Activated naive CD8-positive, alpha-beta T cell (primary cell): ENCODE measurements at regions not wholly inside any gene's neighbourhood (a gene's known extent, or its start where the extent isn't known, plus 50 kb on each side); places are given as distances from the start of the nearest gene placed in this dataset.

Source experiments
- H3K27ac Mint-ChIP-seq: one replicate; pipeline ENCODE4 v1.8.0; 2021; ENCODE audit warnings: mixed read lengths
- H3K27me3 Mint-ChIP-seq: one replicate; pipeline ENCODE4 v1.8.0; 2021; ENCODE audit warnings: mixed read lengths
- H3K36me3 Mint-ChIP-seq: one replicate; pipeline ENCODE4 v1.8.0; 2021; ENCODE audit warnings: mixed read lengths
- H3K4me1 Mint-ChIP-seq: one replicate; pipeline ENCODE4 v1.8.0; 2021; ENCODE audit warnings: low read depth, mixed read lengths
- H3K4me3 Mint-ChIP-seq: one replicate; pipeline ENCODE4 v1.8.0; 2021; ENCODE audit warnings: mild to moderate bottlenecking, mixed read lengths
- H3K9me3 Mint-ChIP-seq: one replicate; pipeline ENCODE4 v1.8.0; 2021; ENCODE audit warnings: low read depth, mixed read lengths

DNA sequence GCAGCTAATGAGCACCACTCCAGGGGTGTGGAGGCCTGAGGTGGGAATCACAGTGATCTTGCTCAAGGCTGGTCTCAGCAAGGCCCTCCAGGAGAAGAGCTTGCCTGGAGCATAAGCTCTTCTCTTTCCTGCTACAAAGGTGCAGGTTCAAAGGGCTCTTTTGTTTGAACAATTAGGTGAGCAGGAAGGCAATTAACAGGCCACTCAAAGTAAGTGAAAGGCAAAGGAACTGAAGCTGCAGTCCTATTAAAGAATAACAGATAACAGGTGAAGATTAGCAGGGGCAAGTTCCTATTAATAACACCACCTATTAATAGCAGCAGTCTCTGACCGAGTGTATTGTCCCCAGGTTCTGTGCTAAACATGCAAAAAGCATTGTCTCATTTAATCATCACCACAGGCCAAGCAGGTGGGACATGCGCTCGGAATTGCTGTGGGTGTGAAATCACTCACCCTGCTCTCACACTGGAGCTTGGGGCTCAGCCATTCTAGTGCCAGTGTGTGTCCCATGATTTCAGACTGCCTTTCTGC lies 113.8 kb downstream of the RHOU start:
- Mint-ChIP-seq H3K9me3 (no peaks in the 10 kb centered on the region), H3K27me3 (no peaks in the 10 kb centered on the region), H3K27ac (no peak overlapping the region), H3K4me1 (no peaks in the 10 kb centered on the region), H3K4me3 (no peak overlapping the region), H3K36me3 (peaks cover 2% of the 10 kb centered on the region)

GRCh38 chr1:228850141-228851100 lies 115.1 kb downstream of the RHOU start:
- Mint-ChIP-seq H3K27ac (no peak overlapping the region), H3K9me3 (no peaks in the 10 kb centered on the region), H3K36me3 (peaks cover 2% of the 10 kb centered on the region), H3K4me1 (no peaks in the 10 kb centered on the region), H3K27me3 (no peaks in the 10 kb centered on the region), H3K4me3 (no peak overlapping the region)

- H3K27me3 Mint-ChIP-seq, result no peaks in the 10 kb centered on the region
- H3K9me3 Mint-ChIP-seq, result no peaks in the 10 kb centered on the region
- H3K27ac Mint-ChIP-seq, result no peak overlapping the region
- no peaks in the 10 kb centered on the region for H3K4me1 Mint-ChIP-seq
- H3K36me3 Mint-ChIP-seq, result peaks cover 4% of the 10 kb centered on the region
- no peak overlapping the region for H3K4me3 Mint-ChIP-seq
Observed at GRCh38 chr1:228851193-228851592, 115.9 kb downstream of the RHOU start.

DNA sequence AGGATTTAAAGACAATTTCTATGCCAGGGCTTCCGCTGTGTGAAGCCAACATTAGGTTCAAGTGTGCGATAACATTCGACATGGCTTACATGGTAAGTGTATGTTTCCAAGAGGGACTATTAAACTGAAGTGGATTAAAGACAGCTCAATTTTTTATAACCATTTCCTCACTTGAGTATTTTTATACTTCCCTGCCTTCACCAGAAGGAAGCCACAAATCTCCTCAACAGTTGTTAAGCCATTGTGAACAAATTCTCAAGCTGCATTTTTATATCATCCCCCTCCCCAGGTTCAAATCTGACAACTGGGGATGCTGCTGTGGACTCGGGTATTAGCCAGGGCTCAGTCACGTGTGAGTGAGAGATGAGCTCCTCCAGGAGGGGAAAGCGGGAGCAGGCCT lies 116.3 kb downstream of the RHOU start:
- no peaks in the 10 kb centered on the region for H3K9me3 Mint-ChIP-seq
- no peak overlapping the region for H3K27ac Mint-ChIP-seq
- no peak overlapping the region for H3K4me3 Mint-ChIP-seq
- H3K36me3 Mint-ChIP-seq, result peaks cover 4% of the 10 kb centered on the region
- no peaks in the 10 kb centered on the region for H3K4me1 Mint-ChIP-seq
- no peaks in the 10 kb centered on the region for H3K27me3 Mint-ChIP-seq

DNA sequence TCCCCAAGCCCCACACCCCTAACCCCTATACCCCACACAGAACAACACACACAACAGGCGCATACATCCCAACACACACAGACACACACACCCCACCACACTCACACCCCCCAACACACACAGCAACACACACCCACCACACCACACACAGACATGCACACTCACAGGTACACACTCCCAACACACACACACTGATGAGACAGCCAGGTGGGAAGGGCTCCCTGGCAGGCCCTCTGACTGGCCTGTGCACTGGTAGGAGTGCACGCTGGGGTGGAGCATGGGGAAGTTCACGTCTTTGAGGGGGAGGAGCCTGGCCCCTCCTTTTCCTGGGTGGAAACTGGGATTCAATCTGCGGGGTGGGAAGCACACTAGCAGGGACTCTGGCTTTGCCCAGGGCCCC lies 116.7 kb downstream of the RHOU start:
- Mint-ChIP-seq H3K27ac (no peak overlapping the region), H3K9me3 (no peaks in the 10 kb centered on the region), H3K4me3 (no peak overlapping the region), H3K36me3 (peaks cover 4% of the 10 kb centered on the region), H3K27me3 (no peaks in the 10 kb centered on the region), H3K4me1 (no peaks in the 10 kb centered on the region)

- H3K27me3 Mint-ChIP-seq, result no peaks in the 10 kb centered on the region
- peaks cover 4% of the 10 kb centered on the region for H3K36me3 Mint-ChIP-seq
- H3K4me3 Mint-ChIP-seq, result no peak overlapping the region
- no peak overlapping the region for H3K27ac Mint-ChIP-seq
- no peaks in the 10 kb centered on the region for H3K4me1 Mint-ChIP-seq
- no peaks in the 10 kb centered on the region for H3K9me3 Mint-ChIP-seq
Observed at GRCh38 chr1:228852511-228853088, 117.3 kb downstream of the RHOU start.

- Mint-ChIP-seq H3K27ac (no peak overlapping the region), H3K9me3 (no peaks in the 10 kb centered on the region), H3K4me1 (no peaks in the 10 kb centered on the region), H3K4me3 (no peak overlapping the region), H3K36me3 (peaks cover 4% of the 10 kb centered on the region), H3K27me3 (no peaks in the 10 kb centered on the region)
Observed at GRCh38 chr1:228853191-228853590, 117.9 kb downstream of the RHOU start.

DNA sequence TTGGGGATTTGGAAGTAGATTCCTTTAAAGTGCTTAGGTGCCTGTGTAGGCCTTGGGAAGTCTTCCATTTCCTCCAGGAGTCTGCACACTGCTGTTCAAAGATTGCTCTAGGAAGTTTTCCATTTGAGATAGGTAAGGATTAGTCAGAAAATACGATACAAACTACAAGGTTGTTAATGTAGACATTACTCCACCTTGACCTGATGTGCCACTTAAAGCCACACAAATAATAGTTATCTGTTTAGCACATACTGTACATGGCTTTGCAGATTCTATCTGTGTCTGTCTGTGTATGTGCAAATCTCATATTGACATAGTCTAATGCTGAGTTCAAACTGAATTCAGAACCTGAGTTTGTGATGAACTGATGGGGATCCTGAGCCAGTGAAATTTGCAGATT lies 118.4 kb downstream of the RHOU start:
- no peak overlapping the region for H3K4me3 Mint-ChIP-seq
- no peaks in the 10 kb centered on the region for H3K27me3 Mint-ChIP-seq
- no peak overlapping the region for H3K27ac Mint-ChIP-seq
- H3K9me3 Mint-ChIP-seq, result no peaks in the 10 kb centered on the region
- H3K36me3 Mint-ChIP-seq, result peaks cover 4% of the 10 kb centered on the region
- no peaks in the 10 kb centered on the region for H3K4me1 Mint-ChIP-seq

- Mint-ChIP-seq H3K27me3 (no peaks in the 10 kb centered on the region), H3K27ac (no peak overlapping the region), H3K4me3 (no peak overlapping the region), H3K36me3 (peaks cover 4% of the 10 kb centered on the region), H3K9me3 (no peaks in the 10 kb centered on the region), H3K4me1 (no peaks in the 10 kb centered on the region)
Observed at GRCh38 chr1:228854907-228855306, 119.6 kb downstream of the RHOU start.

- Mint-ChIP-seq H3K4me1 (peaks cover 4% of the 10 kb centered on the region), H3K27me3 (no peaks in the 10 kb centered on the region), H3K9me3 (no peaks in the 10 kb centered on the region), H3K4me3 (no peak overlapping the region), H3K36me3 (peaks cover 2% of the 10 kb centered on the region), H3K27ac (no peak overlapping the region)
Observed at GRCh38 chr1:228857611-228858010, 122.3 kb downstream of the RHOU start.

GRCh38 chr1:228860911-228861831 lies 125.9 kb downstream of the RHOU start:
- Mint-ChIP-seq H3K27ac (no peak overlapping the region), H3K4me1 (peaks cover 23% of the 10 kb centered on the region), H3K36me3 (no peaks in the 10 kb centered on the region), H3K4me3 (no peak overlapping the region), H3K27me3 (no peaks in the 10 kb centered on the region), H3K9me3 (no peaks in the 10 kb centered on the region)

DNA sequence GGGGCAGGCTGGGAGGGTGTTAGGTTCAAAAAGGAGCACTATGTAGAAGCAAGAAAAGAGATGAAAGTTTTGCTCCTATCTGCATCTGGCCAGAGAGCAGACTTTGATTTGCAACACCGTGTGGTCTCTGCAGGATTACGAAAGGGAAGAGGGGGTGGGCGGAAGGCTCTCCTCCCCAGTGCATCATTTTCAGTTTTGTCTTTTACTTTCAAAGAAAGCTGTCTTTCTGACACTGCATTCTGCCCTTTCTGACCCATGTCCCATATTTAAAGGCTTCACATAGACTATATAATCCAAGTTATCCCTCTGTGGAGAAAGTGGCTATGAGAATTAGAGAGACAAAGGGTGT lies 126.5 kb downstream of the RHOU start:
- no peak overlapping the region for H3K27ac Mint-ChIP-seq
- H3K36me3 Mint-ChIP-seq, result no peaks in the 10 kb centered on the region
- peaks cover 23% of the 10 kb centered on the region for H3K4me1 Mint-ChIP-seq
- no peaks in the 10 kb centered on the region for H3K27me3 Mint-ChIP-seq
- H3K9me3 Mint-ChIP-seq, result no peaks in the 10 kb centered on the region
- no peak overlapping the region for H3K4me3 Mint-ChIP-seq

GRCh38 chr1:228862542-228863505 lies 127.5 kb downstream of the RHOU start:
- H3K4me3 Mint-ChIP-seq, result no peak overlapping the region
- no peaks in the 10 kb centered on the region for H3K27me3 Mint-ChIP-seq
- H3K36me3 Mint-ChIP-seq, result no peaks in the 10 kb centered on the region
- no peaks in the 10 kb centered on the region for H3K9me3 Mint-ChIP-seq
- peaks cover 26% of the 10 kb centered on the region for H3K4me1 Mint-ChIP-seq
- H3K27ac Mint-ChIP-seq, result no peak overlapping the region

DNA sequence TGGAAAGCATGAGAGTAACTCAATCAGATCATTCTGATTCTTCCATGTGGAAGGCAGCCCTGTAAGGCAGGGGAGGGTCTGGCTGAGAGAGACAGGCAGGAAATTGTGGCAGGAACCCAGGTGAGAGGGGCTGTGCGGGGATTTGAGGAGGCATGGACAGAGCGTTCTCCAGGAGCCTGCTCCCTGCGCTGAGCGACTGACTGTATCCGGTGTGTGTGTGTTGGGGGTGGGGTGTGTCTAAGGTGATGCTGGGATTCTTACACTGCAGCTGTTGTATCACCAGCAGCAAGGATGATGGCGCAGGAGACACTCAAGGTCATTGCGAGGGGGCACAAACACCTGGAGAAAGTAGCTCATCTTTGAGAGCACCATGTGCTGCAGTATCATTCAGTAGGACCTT lies 128.5 kb downstream of the RHOU start:
- Mint-ChIP-seq H3K27ac (peak overlapping the region; percentile 12), H3K9me3 (no peaks in the 10 kb centered on the region), H3K36me3 (no peaks in the 10 kb centered on the region), H3K27me3 (no peaks in the 10 kb centered on the region), H3K4me3 (peak overlapping the region; percentile 51), H3K4me1 (peaks cover 26% of the 10 kb centered on the region)
